GM21423 (cell line): ENCODE measurements at regions not wholly inside any gene's neighbourhood (a gene's known extent, or its start where the extent isn't known, plus 50 kb on each side); places are given as distances from the start of the nearest gene placed in this dataset.
A peak's percentile ranks its signal among the peaks of the same experiment; 100 is the strongest.
"Not testable (repeated sequence)": the region's sequence is repeated elsewhere in the genome, so short reads cannot be mapped to it uniquely, and the experiment has no call there.

Experiments
- ATAC-seq: cut with Tn5 transposase; IDR thresholded peaks from one replicate; pipeline ENCODE4 v1.9.1; 2021; ENCODE audit warnings: mild to moderate bottlenecking, moderate library complexity; ENCODE audit not compliant: unreplicated experiment

DNA sequence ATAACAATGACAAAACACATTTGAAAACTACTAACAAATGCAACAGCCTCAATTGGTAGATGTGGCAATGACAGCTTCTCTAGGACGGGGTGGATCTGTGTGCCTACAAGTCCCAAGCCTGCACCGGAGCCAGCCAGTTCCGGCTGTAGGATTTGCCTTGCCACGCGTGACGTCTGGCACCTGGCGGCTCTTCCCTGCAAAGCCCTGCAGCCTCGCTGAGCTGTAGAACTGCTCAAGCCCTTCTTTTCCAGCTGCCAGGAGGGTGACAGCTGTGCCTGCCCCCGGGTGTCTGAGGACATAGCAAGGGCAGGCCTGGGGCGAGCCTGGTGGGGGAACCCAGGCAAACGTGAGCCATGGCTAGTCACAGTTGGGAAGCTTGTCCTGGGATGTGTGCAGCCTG lies 4388.0 kb upstream of the TPTE start:
- not testable (repeated sequence) for ATAC-seq

DNA sequence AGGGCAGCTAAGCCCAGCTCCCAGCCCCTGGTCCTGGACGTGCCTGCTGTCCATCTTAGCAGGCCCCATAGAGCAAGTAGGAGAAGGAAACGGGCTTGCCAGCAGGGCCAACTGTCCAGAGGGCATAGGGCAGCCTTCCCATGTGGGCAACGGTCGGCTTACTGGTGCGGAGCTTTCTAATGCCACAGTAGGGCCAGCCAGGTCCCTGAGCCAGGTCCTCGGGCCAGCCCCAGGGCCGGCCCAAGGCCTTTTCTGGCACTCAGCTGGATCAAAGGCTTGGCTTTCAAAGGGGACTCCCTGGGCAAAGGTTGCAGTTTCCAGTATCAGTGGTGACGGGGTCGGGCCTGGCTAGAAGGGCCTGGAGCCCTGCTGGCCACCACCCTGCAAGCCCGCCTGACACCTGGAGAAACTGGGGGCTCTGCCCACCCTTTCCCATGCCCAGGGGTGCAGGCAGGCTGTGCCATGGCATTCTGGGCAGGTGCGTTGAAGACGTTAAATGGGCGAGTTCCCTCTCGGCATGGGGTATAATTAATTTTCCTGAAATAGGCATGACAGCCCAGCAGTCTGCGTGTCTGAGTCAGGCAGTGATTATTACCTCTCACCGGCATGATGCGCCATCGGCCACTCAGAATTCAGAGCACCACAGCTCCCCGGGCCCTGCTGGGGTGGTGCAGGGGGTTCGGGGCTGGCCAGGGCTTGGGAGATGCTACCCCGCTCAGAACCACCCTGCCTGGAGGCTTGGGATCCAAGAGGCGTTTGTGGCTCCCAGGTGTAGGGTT lies 4387.3 kb upstream of the TPTE start:
- not testable (repeated sequence) for ATAC-seq

DNA sequence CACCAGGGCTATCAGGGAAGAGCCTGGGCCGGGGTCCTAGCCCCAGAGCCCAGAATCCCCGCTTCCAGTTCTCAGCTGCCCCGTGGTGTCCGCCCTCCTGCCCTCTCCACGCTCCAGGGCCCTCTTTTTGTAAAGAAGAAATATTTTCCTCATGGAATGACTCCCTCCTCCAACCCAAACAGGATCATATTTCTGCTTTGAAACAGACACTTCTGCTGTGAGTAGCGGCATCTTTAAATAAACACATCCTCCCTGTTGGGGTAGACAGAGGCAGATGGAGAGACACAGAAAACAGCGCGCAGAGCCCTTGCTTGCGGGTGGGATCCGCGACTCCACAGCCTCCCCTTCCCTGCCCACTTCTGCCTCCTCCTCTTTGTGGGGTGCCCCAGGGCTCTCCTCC lies 4384.7 kb upstream of the TPTE start:
- ATAC-seq: not testable (repeated sequence)

DNA sequence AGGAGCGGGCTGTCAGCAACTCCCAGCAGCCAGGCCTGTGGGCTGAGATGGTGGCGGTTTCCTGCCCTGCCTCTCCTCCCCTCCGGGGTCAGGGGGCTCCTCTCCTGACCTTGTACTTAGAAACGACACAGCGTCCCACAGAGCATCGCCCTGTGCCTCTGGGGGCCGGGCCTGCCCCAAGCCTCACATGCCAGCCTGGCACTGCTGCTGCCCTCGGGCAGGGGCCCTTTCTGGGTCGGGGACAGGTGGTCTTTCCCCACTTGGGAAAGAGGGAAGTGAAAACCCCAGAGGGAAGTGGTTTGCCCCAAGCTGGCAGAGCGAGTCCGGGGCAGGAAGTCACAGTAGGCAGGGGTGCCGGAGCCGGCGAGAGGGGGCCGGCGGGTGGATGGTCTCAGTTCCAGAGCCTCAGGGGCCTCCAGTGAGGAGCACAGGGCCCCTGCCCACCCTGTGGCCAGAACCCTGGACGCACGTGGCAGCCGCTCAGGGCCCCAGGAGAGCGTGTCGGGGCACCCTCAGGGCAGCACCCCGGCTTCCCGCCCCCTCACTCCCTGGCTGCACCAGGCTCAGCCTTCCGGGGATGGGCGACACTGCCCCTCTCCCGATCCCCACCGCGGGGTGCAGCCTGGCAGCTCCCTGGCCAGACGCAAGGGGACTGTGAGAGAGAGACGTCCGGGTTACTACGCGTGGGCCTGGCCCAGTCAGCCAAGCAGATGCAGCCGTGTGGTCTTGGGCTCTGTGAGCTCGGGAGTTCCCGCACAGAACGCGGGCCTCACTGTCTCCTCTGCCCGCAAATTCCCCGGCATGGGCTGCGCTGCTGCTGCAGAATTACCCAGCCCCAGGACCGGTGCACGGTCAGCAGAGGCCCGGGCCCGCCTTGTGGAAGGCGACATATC lies 4382.9 kb upstream of the TPTE start:
- ATAC-seq: peak; percentile 41

DNA sequence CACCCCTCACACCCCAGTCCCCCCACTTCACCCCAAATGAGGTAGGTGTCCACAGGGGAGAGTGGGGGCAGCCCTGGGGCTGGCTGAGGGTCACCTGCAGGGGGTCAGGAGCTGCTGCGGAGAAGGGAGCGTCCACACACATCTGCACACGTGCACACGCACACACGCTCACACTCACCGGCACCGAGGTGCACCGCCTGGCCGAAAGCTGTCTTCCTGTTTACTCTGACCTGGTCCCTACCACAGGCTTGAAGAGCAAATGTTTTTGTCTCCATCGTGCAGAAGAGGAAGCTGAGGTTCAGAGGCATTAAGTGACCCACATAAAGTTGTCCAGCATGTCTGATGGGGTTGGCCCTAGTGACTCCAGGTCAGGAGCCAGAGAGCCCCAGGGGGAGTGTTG lies 4382.1 kb upstream of the TPTE start:
- peak; percentile 42 for ATAC-seq

DNA sequence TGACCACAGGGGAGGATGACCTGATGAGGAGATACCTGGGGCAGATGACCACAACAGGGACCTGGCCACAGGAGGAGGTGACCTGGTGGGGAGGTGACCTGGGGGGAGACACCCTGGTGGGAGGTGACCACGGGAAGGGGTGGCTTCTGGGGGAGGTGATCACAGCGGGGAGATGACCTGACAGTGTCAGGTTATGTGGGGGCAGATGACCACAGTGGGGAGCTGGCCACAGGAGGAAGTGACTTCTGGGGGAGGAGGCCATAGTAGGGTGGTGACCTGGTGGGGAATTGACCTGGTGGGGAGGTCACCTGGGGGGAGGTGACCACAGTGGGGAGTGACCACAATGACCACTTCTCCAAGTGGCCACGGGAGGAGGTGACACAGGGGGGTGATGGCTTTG lies 4381.5 kb upstream of the TPTE start:
- not testable (repeated sequence) for ATAC-seq

DNA sequence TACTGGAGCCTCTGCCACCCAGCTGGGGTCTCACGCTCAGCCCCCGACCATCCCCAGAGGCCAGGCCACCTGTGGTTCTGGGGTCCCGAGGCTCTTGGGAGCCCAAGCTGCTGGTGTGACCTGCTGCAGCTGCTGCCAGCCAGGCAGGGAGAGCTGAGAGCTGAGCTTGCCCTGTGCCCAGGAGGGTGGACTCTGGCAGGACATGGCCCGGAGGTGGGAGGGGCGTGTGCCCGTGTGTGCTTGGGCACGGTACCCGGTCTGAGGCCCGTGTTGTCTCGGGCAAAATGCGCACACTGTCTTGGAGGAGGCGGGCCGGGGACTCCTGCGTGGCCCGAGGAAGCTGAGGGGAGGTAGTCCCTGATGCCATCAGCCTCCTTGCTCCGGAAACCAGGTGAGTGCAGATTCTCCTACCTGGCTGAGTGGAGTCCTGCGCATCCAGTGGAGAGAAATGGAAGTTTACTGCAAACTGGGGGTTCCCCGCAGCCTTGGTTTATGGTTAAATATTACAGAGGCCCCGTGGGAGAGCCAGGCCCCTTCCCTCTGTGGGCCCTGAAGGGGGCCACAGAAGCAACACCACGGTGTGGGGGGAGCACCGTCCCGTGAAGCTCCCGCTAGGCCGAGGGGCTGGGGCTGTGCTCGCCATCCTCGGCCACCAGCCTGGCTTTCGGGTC lies 4380.8 kb upstream of the TPTE start:
- not testable (repeated sequence) for ATAC-seq

DNA sequence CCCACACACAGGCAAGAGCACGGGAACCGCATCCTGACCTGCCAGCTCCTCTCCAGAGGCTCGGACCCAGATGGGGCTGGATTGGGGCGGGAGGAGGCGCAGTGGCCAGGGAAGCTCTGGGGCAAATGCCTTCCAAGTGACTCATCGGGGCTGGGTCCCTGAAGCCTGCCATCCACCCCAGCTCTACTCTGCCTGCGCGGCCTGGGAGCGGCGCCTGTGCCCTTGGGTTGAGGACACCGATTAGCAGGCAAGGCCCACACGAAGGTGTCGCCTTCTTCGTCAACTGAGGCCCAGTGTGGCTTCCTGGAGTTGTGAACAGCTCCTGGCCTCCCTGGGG lies 4380.3 kb upstream of the TPTE start:
- ATAC-seq: not testable (repeated sequence)

DNA sequence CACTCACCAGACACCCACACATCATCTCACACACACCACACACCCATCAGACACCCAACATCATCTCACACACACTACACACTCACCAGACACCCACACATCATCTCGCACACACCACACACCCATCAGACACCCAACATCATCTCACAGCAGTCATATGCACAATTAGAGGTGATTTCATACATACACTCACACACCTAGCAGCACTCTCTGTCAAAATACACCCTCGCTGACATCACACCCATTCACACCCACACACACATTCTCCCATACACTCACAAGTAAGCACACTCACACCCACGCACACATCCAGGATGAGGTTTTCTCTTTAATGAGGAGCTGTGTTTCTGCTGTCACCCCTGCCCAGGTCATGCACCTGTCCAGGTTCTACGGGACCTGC lies 4368.2 kb upstream of the TPTE start:
- not testable (repeated sequence) for ATAC-seq

DNA sequence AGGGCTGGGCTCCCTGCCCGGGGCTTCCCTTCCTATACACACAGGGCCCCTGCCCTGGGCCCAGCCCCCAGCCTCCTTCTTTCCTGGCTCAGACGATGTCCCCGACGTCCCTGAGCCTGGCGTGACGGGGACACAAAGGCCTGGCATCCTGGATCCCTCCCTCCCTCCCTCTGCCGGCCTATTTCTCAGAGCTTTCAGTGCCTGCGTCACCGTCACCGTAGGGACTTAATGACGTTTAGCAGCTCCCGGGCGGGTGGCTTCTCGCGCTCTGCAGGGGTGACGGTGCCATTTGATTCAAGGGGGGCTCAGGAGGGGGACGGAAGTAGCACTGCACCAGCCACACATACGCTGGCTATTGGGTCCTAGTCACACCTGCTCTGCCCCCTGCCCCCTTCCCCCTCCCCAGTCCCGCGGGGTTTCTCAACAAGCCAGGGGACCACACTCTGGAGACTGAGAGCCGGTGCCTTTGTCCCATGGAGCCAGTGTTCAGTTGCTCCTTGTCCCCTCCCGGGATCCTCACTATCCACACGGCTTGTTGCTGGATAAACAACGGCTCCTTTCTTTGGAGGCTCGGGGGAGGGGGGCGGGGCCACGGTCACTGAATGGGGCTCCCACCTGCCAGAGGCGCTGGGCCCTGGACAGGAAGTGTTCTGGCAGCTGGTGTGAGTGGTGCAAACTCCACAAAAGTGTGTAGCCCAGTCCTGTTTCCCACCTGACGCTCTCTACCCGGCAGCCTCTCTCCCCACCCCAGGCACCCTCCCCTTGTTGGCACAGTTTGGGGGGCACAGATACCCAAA lies 4366.7 kb upstream of the TPTE start:
- not testable (repeated sequence) for ATAC-seq

DNA sequence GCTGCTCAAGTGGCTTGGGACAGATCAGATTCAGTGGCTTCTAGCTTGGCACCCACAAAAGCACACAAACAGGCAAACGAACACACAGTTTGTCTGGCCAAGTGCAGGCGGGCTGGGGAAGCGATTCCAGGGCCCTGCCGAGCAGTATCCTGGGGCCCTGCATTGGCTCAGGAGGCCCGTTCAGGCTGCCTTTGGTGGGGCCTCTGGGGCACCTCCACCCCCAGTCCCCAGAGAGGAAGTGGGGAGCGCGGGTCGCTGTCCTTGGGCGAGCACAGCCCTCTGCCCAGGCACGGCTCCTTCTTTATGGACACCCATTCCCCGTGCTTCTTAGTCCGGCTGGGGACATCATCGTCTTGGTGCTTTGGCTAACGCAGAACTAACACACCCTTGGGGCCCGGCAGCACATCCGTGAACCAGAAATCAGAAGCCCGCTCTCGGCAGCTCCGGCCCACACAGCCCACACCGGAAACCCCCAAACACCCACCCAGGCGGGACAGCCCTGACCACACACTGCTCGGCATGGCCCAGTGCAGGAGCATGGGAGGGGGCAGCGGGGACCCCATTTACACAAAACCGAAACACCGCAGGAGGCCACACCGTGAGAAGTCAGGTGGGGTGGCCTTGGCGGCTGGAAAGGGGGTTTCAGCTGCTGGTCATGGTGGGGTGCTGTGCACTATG lies 4364.5 kb upstream of the TPTE start:
- ATAC-seq: not testable (repeated sequence)

DNA sequence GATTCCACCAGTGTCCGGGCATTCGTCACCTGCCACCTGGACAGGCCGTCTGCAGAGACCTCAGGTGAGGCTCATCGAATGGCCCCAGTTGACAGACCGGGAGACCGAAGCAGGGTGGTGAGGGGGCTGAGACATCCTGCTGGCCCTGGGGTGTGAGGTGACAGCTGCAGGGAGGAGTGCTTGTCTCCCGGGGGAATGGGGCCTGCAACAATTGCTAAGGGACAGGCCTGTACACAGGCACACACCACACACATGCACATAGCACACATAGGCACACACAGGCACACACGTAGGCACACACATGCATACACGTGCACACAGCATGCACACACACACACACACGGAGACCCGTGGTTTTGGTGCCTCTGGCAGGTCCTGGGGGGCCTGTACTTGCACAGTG lies 4363.9 kb upstream of the TPTE start:
- not testable (repeated sequence) for ATAC-seq

DNA sequence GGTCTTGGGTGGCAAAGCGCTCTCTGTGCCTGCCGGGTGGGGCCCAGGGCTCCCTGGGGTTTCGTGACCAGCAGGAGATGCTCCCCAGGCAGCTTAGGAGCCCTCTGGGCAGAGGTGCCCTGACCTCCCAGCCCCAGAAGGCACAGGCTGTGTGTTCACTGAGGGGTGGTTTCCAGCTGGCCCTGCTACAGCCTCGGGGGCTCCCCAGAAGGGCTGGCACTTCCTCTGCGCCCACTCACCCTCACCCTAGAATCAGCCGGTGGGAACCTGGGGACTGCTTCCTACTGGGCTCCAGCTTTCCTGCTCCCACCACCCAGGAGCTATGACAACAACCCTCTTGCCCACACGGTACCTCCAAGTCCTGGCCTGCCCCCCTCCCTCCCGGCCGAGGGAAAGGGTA lies 4363.2 kb upstream of the TPTE start:
- not testable (repeated sequence) for ATAC-seq
